HTR-8/SVneo (cell line): ENCODE measurements at regions not wholly inside any gene's neighbourhood (a gene's known extent, or its start where the extent isn't known, plus 50 kb on each side); places are given as distances from the start of the nearest gene placed in this dataset.

Experiments
- DNase-seq: peaks from one replicate; pipeline ENCODE4 v3.0.0; 2011; ENCODE audit warnings: low spot score, mixed read lengths; ENCODE audit not compliant: insufficient read length
- FAIRE-seq: peaks from 2 replicates; lab custom pipeline; 2011; peaks lifted over from hg19 to GRCh38; lab: Jason Lieb, UNC

DNA sequence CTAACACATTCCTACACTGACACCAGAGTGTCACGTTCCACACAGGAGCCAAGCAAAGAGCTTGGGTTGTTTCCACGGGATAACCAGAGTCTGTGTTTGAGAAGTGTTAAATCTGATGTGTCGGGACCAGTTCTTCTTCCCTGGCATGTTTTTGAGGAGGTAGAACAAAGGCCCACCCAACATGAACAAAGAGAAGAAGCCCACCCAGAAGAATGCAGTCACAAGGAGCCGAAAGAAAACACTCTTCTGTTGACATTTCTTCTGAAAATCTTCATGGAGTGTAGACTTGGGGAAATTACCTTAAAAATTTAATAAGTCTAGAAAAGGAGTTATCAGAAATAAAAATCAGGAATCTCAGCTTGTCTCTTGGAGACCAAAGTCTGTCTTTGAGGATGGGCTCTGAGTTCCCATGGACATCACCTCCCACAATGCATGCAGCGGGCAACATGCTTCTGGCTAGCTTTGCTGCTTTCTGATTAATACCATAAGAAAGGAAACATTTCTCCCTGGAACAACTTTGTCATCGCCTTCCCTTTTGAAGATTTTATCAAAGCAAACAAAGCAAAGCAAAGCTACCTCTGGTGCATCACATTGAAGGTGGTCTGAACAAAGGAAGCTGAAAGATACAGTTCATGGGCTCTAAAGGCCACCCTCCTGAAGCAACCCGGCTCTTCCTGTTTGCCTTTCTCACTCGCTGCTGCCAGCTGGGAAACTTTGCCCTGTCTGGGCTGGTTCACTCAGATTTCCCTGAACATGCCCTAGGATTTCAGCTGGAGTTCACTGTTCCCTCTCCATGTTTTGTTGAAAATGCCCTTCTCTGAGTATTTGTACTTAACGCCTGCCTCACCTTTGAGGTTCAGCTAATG, 448.1 kb downstream of the KIF16B start:
- FAIRE-seq = no peak
- no peak for DNase-seq

DNA sequence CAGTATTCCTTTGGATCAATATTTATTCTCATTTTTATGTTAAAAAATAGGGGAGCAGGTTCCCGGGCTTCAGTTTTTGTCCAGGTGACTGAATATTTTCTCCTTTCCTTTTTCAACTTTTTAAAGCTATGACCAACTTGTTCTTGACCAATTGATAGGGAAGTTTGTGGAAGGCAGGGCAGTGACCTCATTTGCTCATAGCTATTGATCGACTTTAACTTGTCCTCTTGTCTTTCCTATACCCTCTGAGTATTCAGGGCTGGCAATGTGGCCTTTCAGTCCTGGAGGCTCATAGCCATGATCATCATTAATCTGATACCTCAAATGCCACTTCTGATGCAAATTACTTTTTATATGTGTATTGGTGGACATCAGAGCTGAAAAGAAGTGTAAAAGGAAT, 448.8 kb downstream of the KIF16B start:
- DNase-seq (no peak), FAIRE-seq (no peak)

DNA sequence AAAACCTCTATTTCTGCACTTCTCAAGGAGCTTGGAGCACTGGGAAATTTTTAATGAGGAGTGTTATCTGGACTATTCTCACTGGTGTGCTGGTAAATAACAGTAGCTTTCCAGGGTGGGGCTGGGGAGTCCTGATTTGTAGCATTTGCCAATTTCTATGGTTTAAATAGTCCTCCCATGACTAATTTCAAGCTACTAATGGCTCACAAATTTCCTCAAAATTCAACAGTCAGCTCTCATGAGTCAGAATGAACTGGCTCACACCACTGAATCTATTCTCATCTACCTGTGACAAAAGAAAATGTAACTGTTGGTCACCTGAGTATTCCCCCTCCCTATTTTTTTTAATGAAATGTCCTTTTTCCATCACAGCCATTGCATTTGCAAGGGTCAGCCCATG, 449.6 kb downstream of the KIF16B start:
- FAIRE-seq = no peak
- DNase-seq = no peak

DNA sequence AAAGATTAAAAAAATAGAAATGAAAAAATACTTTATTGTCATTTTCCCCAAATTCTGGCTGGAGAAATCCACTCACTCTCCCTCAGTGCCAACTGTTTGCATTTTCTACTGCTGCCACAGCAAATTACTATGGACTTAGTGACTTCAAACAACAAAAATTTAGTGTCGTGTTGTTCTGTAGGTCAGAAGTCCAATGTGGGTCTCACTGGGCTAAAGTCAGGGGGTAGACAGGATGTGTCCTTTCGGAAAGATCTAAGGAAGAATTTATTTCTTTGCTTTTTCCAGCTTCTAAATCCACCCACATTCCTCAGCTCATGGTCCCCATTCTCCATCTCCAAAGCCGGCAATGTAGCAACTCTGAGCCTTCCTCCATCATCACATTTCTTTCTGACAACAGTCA, 453.3 kb downstream of the KIF16B start:
- FAIRE-seq = no peak

DNA sequence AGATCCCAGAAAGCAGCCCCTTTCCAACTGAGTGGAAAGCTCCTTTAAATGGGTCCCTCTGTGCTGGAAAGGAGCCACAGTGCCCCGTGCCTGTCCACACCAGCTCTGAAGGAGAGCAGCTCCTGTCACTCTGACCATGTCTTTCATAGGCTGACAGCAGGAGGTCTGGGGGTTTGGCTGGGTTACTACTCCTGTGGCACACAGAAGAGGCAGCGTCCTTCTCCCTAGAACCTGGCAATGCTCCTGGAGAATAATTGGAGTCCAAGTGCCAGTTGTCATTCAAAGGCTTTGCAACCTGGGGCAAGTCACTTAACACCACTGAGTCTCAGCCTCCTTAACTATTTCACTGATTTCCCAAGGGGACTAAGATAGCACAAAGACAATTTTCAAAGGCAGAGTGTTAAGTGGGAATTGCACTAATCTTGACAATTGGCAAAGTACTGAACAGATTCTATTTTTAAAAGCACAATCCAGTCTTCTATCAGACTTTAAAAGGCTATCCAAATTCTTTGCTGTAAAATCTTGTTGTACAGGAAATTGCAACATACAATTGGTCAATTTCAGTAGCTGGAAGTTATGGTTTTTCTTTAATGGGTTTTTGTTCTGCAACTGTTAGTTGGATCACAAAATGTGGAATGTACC, 457.2 kb downstream of the KIF16B start:
- FAIRE-seq (no peak), DNase-seq (no peak)

More for the DNA sequence above, 453.3 kb downstream of the KIF16B start:
- DNase-seq = no peak

GRCh38 chr20:16113736-16114135, 459.5 kb downstream of the KIF16B start:
- FAIRE-seq (no peak), DNase-seq (no peak)

DNA sequence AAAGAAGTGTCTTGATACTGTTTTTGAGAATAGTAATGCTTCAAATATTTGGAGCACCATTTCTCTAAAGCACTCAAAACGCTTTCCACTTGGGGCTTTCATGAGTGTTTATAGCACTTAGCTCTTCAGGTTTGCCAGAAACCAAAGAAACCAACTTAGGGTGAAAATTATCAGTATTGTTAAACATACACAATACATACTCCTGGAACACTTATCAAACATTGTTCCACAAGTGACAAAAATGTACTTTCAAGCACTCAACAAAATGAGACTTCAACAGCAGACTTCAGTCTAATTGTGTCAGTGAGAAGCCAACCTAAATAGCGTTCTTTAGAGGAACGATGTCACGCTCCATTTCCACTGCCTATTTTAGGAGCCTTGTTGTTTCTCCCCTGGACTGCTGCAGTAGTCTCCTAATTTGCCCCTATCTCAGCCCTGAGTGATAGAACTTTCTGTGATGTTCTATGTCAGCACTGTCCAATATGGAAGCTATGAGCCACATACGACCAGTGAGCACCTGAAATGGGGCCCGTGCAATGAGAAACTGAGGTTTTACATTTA, 461.3 kb downstream of the KIF16B start:
- DNase-seq (no peak), FAIRE-seq (no peak)

- DNase-seq (no peak), FAIRE-seq (no peak)
These were observed 461.9 kb downstream of the KIF16B start for GRCh38 chr20:16111172-16111832.

- DNase-seq = no peak
- no peak for FAIRE-seq
These were observed 465.9 kb downstream of the KIF16B start for GRCh38 chr20:16107172-16107870.

- FAIRE-seq = no peak
These were observed 466.9 kb downstream of the KIF16B start for GRCh38 chr20:16106191-16106849.

DNA sequence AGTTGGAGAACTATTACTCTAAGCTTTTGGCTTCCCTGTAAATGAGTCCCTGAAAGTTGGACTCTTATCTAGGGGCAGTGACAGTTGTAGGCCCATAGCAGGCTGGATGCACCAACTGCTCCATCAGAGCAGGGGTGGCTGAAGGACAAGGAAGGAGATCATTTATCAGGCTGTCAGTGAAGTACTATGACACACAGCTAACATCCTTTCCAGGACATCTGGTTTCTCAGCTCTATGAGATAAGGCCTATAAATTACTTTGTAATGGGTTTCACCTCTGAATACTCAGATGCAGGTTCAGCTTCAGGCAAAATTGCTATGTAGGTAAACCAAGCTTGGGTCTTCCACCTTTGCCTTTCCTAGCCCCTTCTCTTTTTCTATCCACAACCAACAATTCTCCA, 468.5 kb downstream of the KIF16B start:
- no peak for FAIRE-seq
- DNase-seq = no peak

More at GRCh38 chr20:16106191-16106849, 466.9 kb downstream of the KIF16B start:
- no peak for DNase-seq
